Neural cell (in vitro differentiated cells): ENCODE measurements at regions not wholly inside any gene's neighbourhood (a gene's known extent, or its start where the extent isn't known, plus 50 kb on each side); places are given as distances from the start of the nearest gene placed in this dataset.

Experiments used
- H2AFZ ChIP-seq: fragments of 200-600, 300-800 bp; sonication (generic), shearing (Covaris generic); 2 replicates; pipeline ENCODE4 v1.6.0; 2014; ENCODE audit warnings: low read depth, mild to moderate bottlenecking, antibody characterized with exemption, low read length, moderate library complexity
- H3F3A ChIP-seq: fragments of 200-600 bp; shearing (Covaris generic); 2 replicates; pipeline ENCODE4 v1.6.1; 2016; ENCODE audit warnings: mild to moderate bottlenecking, moderate library complexity, mixed read lengths, antibody characterized with exemption, low read length; ENCODE audit not compliant: insufficient read depth, poor library complexity, severe bottlenecking
- H3K27ac ChIP-seq: fragments of 200-600, 300-800 bp; sonication (generic), shearing (Covaris generic); 2 replicates; pipeline ENCODE4 v1.5.1; 2014; ENCODE audit warnings: mild to moderate bottlenecking, low read length, moderate library complexity
- H3K27me3 ChIP-seq: fragments of 300-800, 200-600 bp; sonication (generic), shearing (Covaris generic); 2 replicates; pipeline ENCODE4 v1.6.0; 2014; ENCODE audit warnings: mild to moderate bottlenecking, low read depth, low read length, moderate library complexity; ENCODE audit not compliant: insufficient read depth
- H3K36me3 ChIP-seq: fragments of 300-800, 200-600 bp; sonication (generic), shearing (Covaris generic); 2 replicates; pipeline ENCODE4 v1.5.1; 2014; ENCODE audit warnings: mild to moderate bottlenecking, antibody characterized with exemption, low read length, moderate library complexity; ENCODE audit not compliant: insufficient read depth
- H3K4me2 ChIP-seq: fragments of 300-800, 200-600 bp; sonication (generic), shearing (Covaris generic); 2 replicates; pipeline ENCODE4 v1.6.0; 2014; ENCODE audit warnings: mild to moderate bottlenecking, low read length
- H3K4me3 ChIP-seq: fragments of 300-800, 200-600 bp; sonication (generic), shearing (Covaris generic); 2 replicates; pipeline ENCODE4 v1.5.1; 2014; ENCODE audit warnings: mild to moderate bottlenecking, low read length, moderate library complexity
- H3K79me2 ChIP-seq: fragments of 200-600 bp; shearing (Covaris generic); replicated peaks from 2 replicates; pipeline ENCODE4 v1.6.0; 2014; ENCODE audit warnings: mild to moderate bottlenecking, low read length, moderate library complexity; ENCODE audit not compliant: insufficient read depth
- H3K9ac ChIP-seq: fragments of 300-800, 200-600 bp; sonication (generic), shearing (Covaris generic); 2 replicates; pipeline ENCODE4 v1.6.1; 2016; ENCODE audit warnings: mild to moderate bottlenecking, low read length, mixed read lengths
- H3K9me2 ChIP-seq: fragments of 200-600 bp; shearing (Covaris generic); 2 replicates; pipeline ENCODE4 v1.6.1; 2016; ENCODE audit warnings: mild to moderate bottlenecking, low read length, mixed read lengths; ENCODE audit not compliant: insufficient read depth
- H3K9me3 ChIP-seq: fragments of 200-600, 300-800 bp; sonication (generic), shearing (Covaris generic); 2 replicates; pipeline ENCODE4 v1.6.1; 2016; ENCODE audit warnings: mild to moderate bottlenecking, mixed run types, low read length, moderate library complexity, mixed read lengths
- H4K20me1 ChIP-seq: fragments of 200-600 bp; shearing (Covaris generic); 2 replicates; pipeline ENCODE4 v1.6.1; 2016; ENCODE audit warnings: mild to moderate bottlenecking, mixed run types; ENCODE audit not compliant: insufficient read depth
- CTCF ChIP-seq: fragments of 450-650 bp; IDR thresholded peaks from 2 replicates; pipeline ENCODE4 v1.5.1; 2014; ENCODE audit warnings: antibody characterized with exemption, mild to moderate bottlenecking, moderate library complexity; ENCODE audit not compliant: poor library complexity, severe bottlenecking
- EP300 ChIP-seq: fragments of 450-650 bp; conservative IDR thresholded peaks from 2 replicates; pipeline ENCODE4 v1.6.1; 2014; ENCODE audit warnings: antibody characterized with exemption, mild to moderate bottlenecking, moderate library complexity; ENCODE audit not compliant: poor library complexity, severe bottlenecking
- EZH2 ChIP-seq: fragments of 200-600, 300-800 bp; shearing (Covaris generic), sonication (generic); IDR thresholded peaks from 2 replicates; pipeline ENCODE4 v1.6.1; 2014; ENCODE audit warnings: antibody characterized with exemption, low read length, borderline replicate concordance, mild to moderate bottlenecking; ENCODE audit not compliant: insufficient read depth, poor library complexity, severe bottlenecking
- MXI1 ChIP-seq: fragments of 450-650 bp; conservative IDR thresholded peaks from 2 replicates; pipeline ENCODE4 v1.6.1; 2014; ENCODE audit warnings: antibody characterized with exemption, mild to moderate bottlenecking; ENCODE audit not compliant: poor library complexity, severe bottlenecking
- POLR2AphosphoS5 ChIP-seq: IDR thresholded peaks from 2 replicates; pipeline ENCODE4 v1.6.1; 2012
- RAD21 ChIP-seq: fragments of 450-650 bp; conservative IDR thresholded peaks from 2 replicates; pipeline ENCODE4 v1.6.1; 2014; ENCODE audit warnings: antibody characterized with exemption, mild to moderate bottlenecking, moderate library complexity
- SMC3 ChIP-seq: fragments of 450-650 bp; conservative IDR thresholded peaks from 2 replicates; pipeline ENCODE4 v1.6.1; 2014; ENCODE audit warnings: antibody characterized with exemption, mild to moderate bottlenecking, moderate library complexity; ENCODE audit not compliant: poor library complexity
- TAF1 ChIP-seq: IDR thresholded peaks from 2 replicates; pipeline ENCODE4 v1.6.1; 2012; ENCODE audit warnings: low read depth
- TF ChIP-seq, protein P1 (sequence below): IDR thresholded peaks from 2 replicates; pipeline ENCODE4 v1.6.1; 2012; ENCODE audit warnings: borderline replicate concordance

DNA sequence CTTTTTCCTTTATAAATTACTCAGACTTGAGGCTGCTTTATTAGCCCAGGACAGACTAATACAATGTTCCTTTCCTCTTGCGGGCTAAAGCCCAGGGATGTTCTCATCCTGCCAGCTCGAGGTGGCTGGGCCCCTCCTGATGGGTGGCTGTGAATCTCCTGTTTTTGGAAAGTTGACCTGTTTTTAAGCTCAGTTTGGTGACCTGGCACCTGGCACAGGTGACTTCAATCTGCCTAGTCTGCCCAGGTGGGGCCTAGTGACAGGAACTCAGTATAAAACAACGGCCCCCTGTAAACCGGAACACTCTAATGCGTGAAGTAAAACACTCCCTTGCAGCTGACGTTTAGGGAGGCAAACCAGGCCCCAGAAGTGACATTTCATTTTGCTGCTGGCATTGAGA is 92.7 kb upstream of the SNTG2 start:
- no peak overlapping the region for H3K4me2 ChIP-seq
- no peaks in the 10 kb centered on the region for H3K79me2 ChIP-seq
- no peaks in the 10 kb centered on the region for H3K36me3 ChIP-seq

GRCh38 chr2:857081-857480 is 93.6 kb upstream of the SNTG2 start:
- Histone ChIP-seq H3K4me2 (no peak overlapping the region), H3K27me3 (no peaks in the 10 kb centered on the region), H3K79me2 (no peaks in the 10 kb centered on the region), H3K9me3 (no peaks in the 10 kb centered on the region), H3K9ac (no peak overlapping the region), H2AFZ (no peak overlapping the region), H3K36me3 (no peaks in the 10 kb centered on the region), H3K27ac (no peak overlapping the region), H3F3A (no peaks in the 10 kb centered on the region), H3K4me3 (no peak overlapping the region), H4K20me1 (no peaks in the 10 kb centered on the region), H3K9me2 (no peaks in the 10 kb centered on the region)
- TF ChIP-seq EZH2, result no peak
- no peak for TF ChIP-seq CTCF
- TF ChIP-seq SMC3, result no peak
- no peak for TF ChIP-seq POLR2AphosphoS5
- TF ChIP-seq TAF1, result no peak
- no peak for TF ChIP-seq MXI1
- TF ChIP-seq, protein P1, sequence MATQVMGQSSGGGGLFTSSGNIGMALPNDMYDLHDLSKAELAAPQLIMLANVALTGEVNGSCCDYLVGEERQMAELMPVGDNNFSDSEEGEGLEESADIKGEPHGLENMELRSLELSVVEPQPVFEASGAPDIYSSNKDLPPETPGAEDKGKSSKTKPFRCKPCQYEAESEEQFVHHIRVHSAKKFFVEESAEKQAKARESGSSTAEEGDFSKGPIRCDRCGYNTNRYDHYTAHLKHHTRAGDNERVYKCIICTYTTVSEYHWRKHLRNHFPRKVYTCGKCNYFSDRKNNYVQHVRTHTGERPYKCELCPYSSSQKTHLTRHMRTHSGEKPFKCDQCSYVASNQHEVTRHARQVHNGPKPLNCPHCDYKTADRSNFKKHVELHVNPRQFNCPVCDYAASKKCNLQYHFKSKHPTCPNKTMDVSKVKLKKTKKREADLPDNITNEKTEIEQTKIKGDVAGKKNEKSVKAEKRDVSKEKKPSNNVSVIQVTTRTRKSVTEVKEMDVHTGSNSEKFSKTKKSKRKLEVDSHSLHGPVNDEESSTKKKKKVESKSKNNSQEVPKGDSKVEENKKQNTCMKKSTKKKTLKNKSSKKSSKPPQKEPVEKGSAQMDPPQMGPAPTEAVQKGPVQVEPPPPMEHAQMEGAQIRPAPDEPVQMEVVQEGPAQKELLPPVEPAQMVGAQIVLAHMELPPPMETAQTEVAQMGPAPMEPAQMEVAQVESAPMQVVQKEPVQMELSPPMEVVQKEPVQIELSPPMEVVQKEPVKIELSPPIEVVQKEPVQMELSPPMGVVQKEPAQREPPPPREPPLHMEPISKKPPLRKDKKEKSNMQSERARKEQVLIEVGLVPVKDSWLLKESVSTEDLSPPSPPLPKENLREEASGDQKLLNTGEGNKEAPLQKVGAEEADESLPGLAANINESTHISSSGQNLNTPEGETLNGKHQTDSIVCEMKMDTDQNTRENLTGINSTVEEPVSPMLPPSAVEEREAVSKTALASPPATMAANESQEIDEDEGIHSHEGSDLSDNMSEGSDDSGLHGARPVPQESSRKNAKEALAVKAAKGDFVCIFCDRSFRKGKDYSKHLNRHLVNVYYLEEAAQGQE, result no peak

More for the DNA sequence above, 92.7 kb upstream of the SNTG2 start:
- Histone ChIP-seq H3K9me2 (no peaks in the 10 kb centered on the region), H3K27me3 (no peaks in the 10 kb centered on the region), H3K9ac (no peak overlapping the region), H3F3A (no peaks in the 10 kb centered on the region), H4K20me1 (no peaks in the 10 kb centered on the region), H2AFZ (no peak overlapping the region), H3K9me3 (no peaks in the 10 kb centered on the region), H3K4me3 (no peak overlapping the region), H3K27ac (no peak overlapping the region)
- TF ChIP-seq EZH2 (no peak), RAD21 (no peak), SMC3 (no peak), CTCF (no peak), EP300 (no peak), TAF1 (no peak), POLR2AphosphoS5 (no peak), MXI1 (no peak)
- TF ChIP-seq, protein P1, result no peak
